ENCODE measurements at regions not wholly inside any gene's neighbourhood (a gene's known extent, or its start where the extent isn't known, plus 50 kb on each side); places are given as distances from the start of the nearest gene placed in this dataset.

- peak; percentile 83 to 93 (median 86) for DNase-seq
Observed at GRCh38 chr2:41061356-41061755, 609.5 kb upstream of the SLC8A1 start.

- peak; percentile 47 to 78 (median 52) for DNase-seq
Observed at GRCh38 chr2:41062336-41062735, 610.4 kb upstream of the SLC8A1 start.

- DNase-seq, result no peak
Observed at GRCh38 chr2:41066168-41066567, 614.3 kb upstream of the SLC8A1 start.

- DNase-seq, result no peak
Observed at GRCh38 chr2:41068740-41069139, 616.9 kb upstream of the SLC8A1 start.

- no peak for DNase-seq
Observed at GRCh38 chr2:41078341-41078740, 626.5 kb upstream of the SLC8A1 start.

GRCh38 chr2:41079011-41079410 lies 627.1 kb upstream of the SLC8A1 start:
- peak in 1 of 3 donors; percentile 46 for DNase-seq

- DNase-seq, result peak in 1 of 3 donors; percentile 77
Observed at GRCh38 chr2:41084321-41084720, 632.4 kb upstream of the SLC8A1 start.

- DNase-seq, result peak; percentile 22 to 83 (median 36)
Observed at GRCh38 chr2:41087946-41088345, 636.1 kb upstream of the SLC8A1 start.

- no peak for DNase-seq
Observed at GRCh38 chr2:41101281-41101680, 649.4 kb upstream of the SLC8A1 start.

GRCh38 chr2:41109744-41110143 lies 657.9 kb upstream of the SLC8A1 start:
- no peak for DNase-seq

- DNase-seq, result peak in 1 of 3 donors; percentile 52
Observed at GRCh38 chr2:41111836-41112627, 660.1 kb upstream of the SLC8A1 start.

GRCh38 chr2:41116106-41116797 lies 664.4 kb upstream of the SLC8A1 start:
- no peak for DNase-seq

GRCh38 chr2:41119489-41119888 lies 667.6 kb upstream of the SLC8A1 start:
- no peak for DNase-seq

- DNase-seq, result no peak
Observed at GRCh38 chr2:41123341-41123740, 671.5 kb upstream of the SLC8A1 start.

- DNase-seq, result peak in 1 of 3 donors; percentile 43
Observed at GRCh38 chr2:41127351-41127750, 675.5 kb upstream of the SLC8A1 start.

- DNase-seq, result no peak
Observed at GRCh38 chr2:41129988-41130387, 678.1 kb upstream of the SLC8A1 start.

GRCh38 chr2:41137031-41137430 lies 685.1 kb upstream of the SLC8A1 start:
- DNase-seq, result no peak

- no peak for DNase-seq
Observed at GRCh38 chr2:41141146-41141791, 689.4 kb upstream of the SLC8A1 start.

- DNase-seq, result no peak
Observed at GRCh38 chr2:41142478-41142877, 690.6 kb upstream of the SLC8A1 start.

- DNase-seq, result no peak
Observed at GRCh38 chr2:41145066-41145465, 693.2 kb upstream of the SLC8A1 start.

GRCh38 chr2:41149054-41149453 lies 697.2 kb upstream of the SLC8A1 start:
- no peak for DNase-seq

GRCh38 chr2:41151746-41152145 lies 699.9 kb upstream of the SLC8A1 start:
- DNase-seq, result no peak

GRCh38 chr2:41152318-41152717 lies 700.4 kb upstream of the SLC8A1 start:
- DNase-seq, result no peak
